ENCODE measurements at regions not wholly inside any gene's neighbourhood (a gene's known extent, or its start where the extent isn't known, plus 50 kb on each side); places are given as distances from the start of the nearest gene placed in this dataset.

- H3K36me3 ChIP-seq (ENCODE audit: control insufficient read depth in 4 of 4, insufficient read depth in 3 of 4, low read depth in 1 of 4, low read length in 3 of 4) = no peaks in the 10 kb centered on the region
- DNase-seq (ENCODE audit: low spot score) = no peak
- WGBS = 63% methylated on average over 5 of the region's 5 CpGs
Measured at GRCh38 chr5:174172152-174172551, 126.6 kb downstream of the NSG2 start.

More at GRCh38 chr5:174172152-174172551, 126.6 kb downstream of the NSG2 start:
- Histone ChIP-seq H3K4me1 (ENCODE audit: control insufficient read depth in 4 of 4, insufficient read depth in 4 of 4, low read length in 3 of 4) (peaks cover 1 to 32% (median 27%) of the 10 kb centered on the region in 4 donors), H3K9me3 (ENCODE audit: control insufficient read depth in 4 of 4, low read length in 3 of 4) (peaks cover 0 to 3% (median 0%) of the 10 kb centered on the region in 4 donors), H3K27ac (ENCODE audit: low read depth in 1 of 2, low read length in 2 of 2) (no peak overlapping the region), H3K4me3 (ENCODE audit: low read depth in 1 of 3, low read length in 3 of 3) (no peak overlapping the region), H3K27me3 (ENCODE audit: control insufficient read depth in 4 of 4, insufficient read depth in 4 of 4, low read length in 3 of 4) (no peaks in the 10 kb centered on the region), H3K9ac (ENCODE audit: low read depth in 1 of 2, low read length in 2 of 2) (no peak overlapping the region)
- TF ChIP-seq HNF4A (conservative IDR thresholded peaks at IDR 0.05) (no peak), GABPA (IDR thresholded peaks at IDR 0.05 in 1 of 2, conservative IDR thresholded peaks at IDR 0.05 in 1 of 2) (no peak), JUND (IDR thresholded peaks at IDR 0.05) (no peak), RAD21 (IDR thresholded peaks at IDR 0.05) (no peak), FOXA1 (IDR thresholded peaks at IDR 0.05) (no peak), EGR1 (IDR thresholded peaks at IDR 0.05; ENCODE audit: low read depth in 2 of 2) (no peak), FOXA2 (IDR thresholded peaks at IDR 0.05) (no peak), YY1 (IDR thresholded peaks at IDR 0.05) (no peak), NR2F2 (IDR thresholded peaks at IDR 0.05) (no peak), SP1 (IDR thresholded peaks at IDR 0.05) (no peak), HNF4G (IDR thresholded peaks at IDR 0.05) (no peak), REST (IDR thresholded peaks at IDR 0.05) (no peak), ZBTB33 (IDR thresholded peaks at IDR 0.05) (no peak), TAF1 (conservative IDR thresholded peaks at IDR 0.05) (no peak), RXRA (IDR thresholded peaks at IDR 0.05) (no peak)
- TF ChIP-seq, protein P1, sequence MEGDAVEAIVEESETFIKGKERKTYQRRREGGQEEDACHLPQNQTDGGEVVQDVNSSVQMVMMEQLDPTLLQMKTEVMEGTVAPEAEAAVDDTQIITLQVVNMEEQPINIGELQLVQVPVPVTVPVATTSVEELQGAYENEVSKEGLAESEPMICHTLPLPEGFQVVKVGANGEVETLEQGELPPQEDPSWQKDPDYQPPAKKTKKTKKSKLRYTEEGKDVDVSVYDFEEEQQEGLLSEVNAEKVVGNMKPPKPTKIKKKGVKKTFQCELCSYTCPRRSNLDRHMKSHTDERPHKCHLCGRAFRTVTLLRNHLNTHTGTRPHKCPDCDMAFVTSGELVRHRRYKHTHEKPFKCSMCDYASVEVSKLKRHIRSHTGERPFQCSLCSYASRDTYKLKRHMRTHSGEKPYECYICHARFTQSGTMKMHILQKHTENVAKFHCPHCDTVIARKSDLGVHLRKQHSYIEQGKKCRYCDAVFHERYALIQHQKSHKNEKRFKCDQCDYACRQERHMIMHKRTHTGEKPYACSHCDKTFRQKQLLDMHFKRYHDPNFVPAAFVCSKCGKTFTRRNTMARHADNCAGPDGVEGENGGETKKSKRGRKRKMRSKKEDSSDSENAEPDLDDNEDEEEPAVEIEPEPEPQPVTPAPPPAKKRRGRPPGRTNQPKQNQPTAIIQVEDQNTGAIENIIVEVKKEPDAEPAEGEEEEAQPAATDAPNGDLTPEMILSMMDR (IDR thresholded peaks at IDR 0.05; ENCODE audit: low read depth, low read length, missing input control) = no peak
- TF ChIP-seq, protein P2, sequence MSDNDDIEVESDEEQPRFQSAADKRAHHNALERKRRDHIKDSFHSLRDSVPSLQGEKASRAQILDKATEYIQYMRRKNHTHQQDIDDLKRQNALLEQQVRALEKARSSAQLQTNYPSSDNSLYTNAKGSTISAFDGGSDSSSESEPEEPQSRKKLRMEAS (IDR thresholded peaks at IDR 0.05) = no peak
- TF ChIP-seq, protein P3, sequence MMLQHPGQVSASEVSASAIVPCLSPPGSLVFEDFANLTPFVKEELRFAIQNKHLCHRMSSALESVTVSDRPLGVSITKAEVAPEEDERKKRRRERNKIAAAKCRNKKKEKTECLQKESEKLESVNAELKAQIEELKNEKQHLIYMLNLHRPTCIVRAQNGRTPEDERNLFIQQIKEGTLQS (IDR thresholded peaks at IDR 0.05) = no peak
